ENCODE measurements at regions not wholly inside any gene's neighbourhood (a gene's known extent, or its start where the extent isn't known, plus 50 kb on each side); places are given as distances from the start of the nearest gene placed in this dataset.

- DNase-seq (ENCODE audit: low read depth, low spot score), result no peak
- no peak overlapping the region for H3K4me3 ChIP-seq (ENCODE audit: low read depth, low read length)
- TF ChIP-seq, protein P1, sequence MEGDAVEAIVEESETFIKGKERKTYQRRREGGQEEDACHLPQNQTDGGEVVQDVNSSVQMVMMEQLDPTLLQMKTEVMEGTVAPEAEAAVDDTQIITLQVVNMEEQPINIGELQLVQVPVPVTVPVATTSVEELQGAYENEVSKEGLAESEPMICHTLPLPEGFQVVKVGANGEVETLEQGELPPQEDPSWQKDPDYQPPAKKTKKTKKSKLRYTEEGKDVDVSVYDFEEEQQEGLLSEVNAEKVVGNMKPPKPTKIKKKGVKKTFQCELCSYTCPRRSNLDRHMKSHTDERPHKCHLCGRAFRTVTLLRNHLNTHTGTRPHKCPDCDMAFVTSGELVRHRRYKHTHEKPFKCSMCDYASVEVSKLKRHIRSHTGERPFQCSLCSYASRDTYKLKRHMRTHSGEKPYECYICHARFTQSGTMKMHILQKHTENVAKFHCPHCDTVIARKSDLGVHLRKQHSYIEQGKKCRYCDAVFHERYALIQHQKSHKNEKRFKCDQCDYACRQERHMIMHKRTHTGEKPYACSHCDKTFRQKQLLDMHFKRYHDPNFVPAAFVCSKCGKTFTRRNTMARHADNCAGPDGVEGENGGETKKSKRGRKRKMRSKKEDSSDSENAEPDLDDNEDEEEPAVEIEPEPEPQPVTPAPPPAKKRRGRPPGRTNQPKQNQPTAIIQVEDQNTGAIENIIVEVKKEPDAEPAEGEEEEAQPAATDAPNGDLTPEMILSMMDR (IDR thresholded peaks at IDR 0.05; ENCODE audit: low read depth, low read length), result no peak
- in situ Hi-C loops (cut with HindIII; ENCODE audit: low sequenced_read_pairs), result no loop called here
Measured at GRCh38 chr21:23108533-23108932, 2110.3 kb downstream of the NCAM2 start.

GRCh38 chr21:23111070-23111600, 2112.9 kb downstream of the NCAM2 start:
- no peak for DNase-seq (ENCODE audit: low read depth, low spot score)
- no peak overlapping the region for H3K4me3 ChIP-seq (ENCODE audit: low read depth, low read length)
- TF ChIP-seq, protein P1 (IDR thresholded peaks at IDR 0.05; ENCODE audit: low read depth, low read length), result no peak
- in situ Hi-C loops (cut with HindIII; ENCODE audit: low sequenced_read_pairs), result no loop called here

DNA sequence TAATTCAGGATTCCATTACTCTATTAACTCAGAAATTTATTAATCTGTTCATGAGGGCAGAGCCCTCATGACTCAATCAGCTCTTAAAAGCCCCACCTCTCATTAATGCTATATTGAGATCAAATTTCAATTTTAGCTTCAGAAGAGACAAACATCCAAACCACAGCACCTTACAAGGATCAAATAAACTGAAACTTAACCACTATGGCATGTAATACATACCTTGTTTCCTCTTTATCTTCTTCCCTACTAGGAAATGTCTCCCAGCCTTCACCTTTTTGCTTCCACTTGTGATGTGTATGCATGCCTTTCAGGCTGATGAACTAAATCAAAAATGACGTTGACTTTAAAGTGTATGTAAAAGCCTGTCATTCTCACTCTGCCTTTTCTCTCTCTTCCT, 2121.3 kb downstream of the NCAM2 start:
- in situ Hi-C loops (cut with HindIII; ENCODE audit: low sequenced_read_pairs), result no loop called here

DNA sequence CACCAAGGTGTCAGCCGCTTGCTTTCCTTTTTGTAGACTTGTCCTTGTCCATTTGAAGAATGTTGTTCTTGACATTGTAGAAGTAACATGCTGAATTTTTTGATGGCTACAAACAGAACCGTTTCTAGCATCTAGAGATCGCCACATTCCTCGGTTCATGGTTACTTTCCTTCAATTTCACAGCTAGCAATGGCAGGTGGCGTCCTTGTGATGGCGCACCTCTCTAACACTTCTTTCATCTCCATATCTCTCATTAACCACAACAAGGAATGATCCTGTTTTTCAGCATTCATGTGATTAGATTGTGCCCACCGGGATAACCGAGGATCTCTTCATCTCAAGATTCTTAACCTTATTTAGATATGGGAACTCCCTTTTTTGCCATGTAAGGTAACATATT, 2129.8 kb downstream of the NCAM2 start:
- in situ Hi-C loops (cut with HindIII; ENCODE audit: low sequenced_read_pairs), result no loop called here
- TF ChIP-seq, protein P1 (IDR thresholded peaks at IDR 0.05; ENCODE audit: low read depth, low read length), result no peak
- DNase-seq (ENCODE audit: low read depth, low spot score), result no peak

More for the DNA sequence above, 2121.3 kb downstream of the NCAM2 start:
- TF ChIP-seq, protein P1 (IDR thresholded peaks at IDR 0.05; ENCODE audit: low read depth, low read length), result no peak
- no peak overlapping the region for H3K4me3 ChIP-seq (ENCODE audit: low read depth, low read length)
- no peak for DNase-seq (ENCODE audit: low read depth, low spot score)

GRCh38 chr21:23130308-23130707, 2132.1 kb downstream of the NCAM2 start:
- in situ Hi-C loops (cut with HindIII; ENCODE audit: low sequenced_read_pairs), result no loop called here
- TF ChIP-seq, protein P1 (IDR thresholded peaks at IDR 0.05; ENCODE audit: low read depth, low read length), result no peak
- no peak for DNase-seq (ENCODE audit: low read depth, low spot score)
- no peak overlapping the region for H3K4me3 ChIP-seq (ENCODE audit: low read depth, low read length)

More for the DNA sequence above, 2129.8 kb downstream of the NCAM2 start:
- H3K4me3 ChIP-seq (ENCODE audit: low read depth, low read length), result no peak overlapping the region

- in situ Hi-C loops (cut with HindIII; ENCODE audit: low sequenced_read_pairs), result no loop called here
- TF ChIP-seq, protein P1 (IDR thresholded peaks at IDR 0.05; ENCODE audit: low read depth, low read length), result no peak
- no peak for DNase-seq (ENCODE audit: low read depth, low spot score)
- no peak overlapping the region for H3K4me3 ChIP-seq (ENCODE audit: low read depth, low read length)
Measured at GRCh38 chr21:23131177-23131576, 2133.0 kb downstream of the NCAM2 start.

GRCh38 chr21:23138797-23139196, 2140.6 kb downstream of the NCAM2 start:
- in situ Hi-C loops (cut with HindIII; ENCODE audit: low sequenced_read_pairs), result no loop called here
- DNase-seq (ENCODE audit: low read depth, low spot score), result no peak
- H3K4me3 ChIP-seq (ENCODE audit: low read depth, low read length), result no peak overlapping the region
- TF ChIP-seq, protein P1 (IDR thresholded peaks at IDR 0.05; ENCODE audit: low read depth, low read length), result no peak
